G401 (cell line): ENCODE measurements at regions not wholly inside any gene's neighbourhood (a gene's known extent, or its start where the extent isn't known, plus 50 kb on each side); places are given as distances from the start of the nearest gene placed in this dataset.

Experiments
- DNase-seq: peaks from one replicate; pipeline ENCODE4 v3.0.0-alpha.2; 2015; ENCODE audit warnings: low spot score
- in situ Hi-C: cut with HindIII; loops from 2 replicates; pipeline ENCODE4 v1.10.0; 2016; ENCODE audit warnings: low sequenced_read_pairs, mixed read lengths

DNA sequence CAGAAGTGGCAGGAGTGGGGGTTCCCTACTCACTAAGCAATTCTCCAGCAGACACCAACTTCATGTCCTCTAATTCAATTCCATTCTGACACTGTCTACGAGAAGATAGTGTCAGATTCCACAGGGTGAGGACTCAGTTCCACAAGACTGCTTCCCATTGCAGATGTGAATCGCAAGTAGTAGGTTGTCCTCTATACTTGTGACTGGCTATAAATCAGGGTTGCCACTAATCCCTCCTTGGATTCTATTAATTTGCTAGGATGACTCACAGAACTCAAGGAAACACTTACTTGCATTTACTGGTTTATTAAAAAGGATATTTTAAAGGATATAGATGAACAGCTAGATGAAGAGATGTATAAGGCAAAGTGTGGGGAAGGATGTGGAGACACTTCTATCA is 184.1 kb upstream of the ACVR2A start:
- in situ Hi-C loops, result no loop called here
- DNase-seq, result no peak

DNA sequence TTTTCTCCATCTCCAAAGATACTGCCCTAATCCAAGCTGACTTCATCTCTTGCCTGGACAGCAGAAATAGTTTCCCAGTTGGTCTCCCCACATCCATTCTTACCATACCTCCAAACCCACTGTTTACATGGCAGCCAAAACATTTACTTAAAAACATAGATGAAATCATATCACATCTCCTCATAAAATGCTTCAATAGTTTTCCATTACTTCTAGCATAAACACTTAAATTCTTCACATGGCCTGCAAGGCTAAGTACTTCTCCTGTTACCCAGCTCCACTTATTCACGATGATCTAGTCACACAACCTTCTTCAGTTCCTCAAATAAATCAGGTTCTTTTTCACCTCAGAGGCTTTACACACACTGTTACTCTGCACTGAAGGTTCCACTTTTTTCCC is 185.8 kb upstream of the ACVR2A start:
- in situ Hi-C loops, result no loop called here
- no peak for DNase-seq

DNA sequence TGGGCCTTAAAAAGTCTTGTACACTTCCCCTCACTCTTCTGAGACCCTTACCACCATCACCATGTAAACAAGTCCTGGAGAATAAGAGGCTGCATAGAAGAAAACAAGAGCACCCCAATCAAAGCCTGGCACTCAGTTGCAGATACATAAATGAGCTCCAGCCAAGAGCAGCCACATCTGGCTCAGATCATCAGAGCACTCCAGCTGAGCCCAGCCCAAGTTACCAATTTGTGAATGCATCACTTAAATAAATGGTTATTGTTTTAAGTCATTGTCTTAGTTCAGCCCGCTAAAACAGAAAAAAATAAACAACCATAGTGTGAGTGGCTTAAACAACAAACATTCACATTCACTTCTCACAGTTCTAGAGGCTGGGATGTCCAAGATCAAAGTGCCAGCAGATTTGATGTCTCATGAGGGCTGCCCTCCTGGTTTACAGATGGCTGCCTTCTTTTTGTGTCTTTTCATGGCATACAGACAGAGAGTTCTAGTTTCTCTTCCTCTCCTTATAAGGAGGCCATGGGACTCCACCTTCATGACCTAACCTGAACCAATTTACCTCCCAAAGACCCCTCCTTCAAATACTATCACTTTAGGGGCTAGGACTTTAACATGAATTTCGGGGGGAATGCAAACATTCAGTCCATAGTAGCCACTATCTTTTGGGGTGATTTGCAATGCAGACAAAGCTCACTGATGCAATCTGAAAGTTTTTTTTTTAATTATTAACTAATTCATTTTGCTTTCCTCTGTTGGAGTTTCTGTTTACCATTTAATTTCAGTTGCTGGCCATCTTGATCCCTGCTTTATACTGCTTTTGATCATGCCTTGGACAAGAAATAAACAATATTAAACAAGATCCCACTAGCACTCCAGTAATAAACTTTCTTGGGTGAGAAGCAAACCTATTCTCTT is 187.5 kb upstream of the ACVR2A start:
- in situ Hi-C loops, result no loop called here
- no peak for DNase-seq

DNA sequence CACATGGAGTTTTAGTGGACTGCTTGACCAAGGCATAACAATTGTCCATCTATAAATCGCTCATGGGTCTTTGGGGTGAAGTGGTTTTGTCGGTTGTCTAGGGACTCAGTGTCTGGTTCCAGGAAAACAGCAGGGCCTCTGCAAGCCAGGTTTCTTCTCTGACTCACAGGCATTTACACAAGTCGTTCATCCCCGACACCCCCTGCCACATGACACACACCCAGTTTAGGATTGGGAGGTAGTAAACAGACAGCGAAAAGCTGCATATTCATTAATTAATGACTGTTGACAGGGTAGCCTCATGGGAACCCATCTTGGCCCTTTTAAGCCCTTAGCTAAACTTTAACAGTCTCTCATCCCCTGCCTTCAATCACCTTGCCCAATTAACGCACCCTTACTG is 194.8 kb upstream of the ACVR2A start:
- DNase-seq, result no peak
- in situ Hi-C loops, result no loop called here

DNA sequence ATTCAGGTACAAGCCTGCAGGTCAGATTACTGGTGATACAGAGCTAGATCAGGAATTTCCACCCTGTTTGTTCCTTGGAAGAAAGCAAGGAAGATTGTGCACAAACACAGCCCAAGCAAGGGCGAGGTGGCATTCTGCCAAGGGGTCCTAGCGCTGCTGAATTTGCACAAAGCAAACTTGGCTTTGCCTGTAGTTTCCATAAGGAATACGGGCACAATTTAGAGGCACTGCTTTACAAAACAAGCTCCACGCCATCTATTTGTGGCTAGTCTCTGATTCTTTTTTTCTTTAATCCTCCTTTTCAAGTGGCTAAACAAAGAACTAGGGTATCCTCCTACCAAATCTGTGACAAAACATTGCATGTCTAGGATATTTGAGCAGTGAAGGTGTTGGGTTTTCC is 195.5 kb upstream of the ACVR2A start:
- no peak for DNase-seq
- in situ Hi-C loops, result no loop called here

DNA sequence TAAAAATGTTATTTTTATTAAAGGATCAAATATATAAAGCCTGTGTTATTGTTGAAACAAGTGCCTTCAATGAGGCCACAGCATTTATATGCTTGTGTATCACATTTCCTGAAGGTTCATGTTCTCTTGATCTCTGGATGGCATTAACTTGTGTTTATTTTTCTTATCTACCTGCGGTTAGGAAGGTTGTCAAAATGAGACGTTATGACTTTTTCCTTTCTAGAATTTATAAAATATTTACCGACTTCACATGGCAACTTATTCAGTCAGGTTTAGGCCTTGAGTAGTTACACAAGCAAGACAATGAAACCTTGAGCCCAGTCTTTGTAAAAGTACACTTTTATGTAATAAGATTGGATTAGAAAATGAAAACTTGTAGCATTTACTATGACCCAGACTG is 196.4 kb upstream of the ACVR2A start:
- DNase-seq, result no peak
- in situ Hi-C loops, result no loop called here

DNA sequence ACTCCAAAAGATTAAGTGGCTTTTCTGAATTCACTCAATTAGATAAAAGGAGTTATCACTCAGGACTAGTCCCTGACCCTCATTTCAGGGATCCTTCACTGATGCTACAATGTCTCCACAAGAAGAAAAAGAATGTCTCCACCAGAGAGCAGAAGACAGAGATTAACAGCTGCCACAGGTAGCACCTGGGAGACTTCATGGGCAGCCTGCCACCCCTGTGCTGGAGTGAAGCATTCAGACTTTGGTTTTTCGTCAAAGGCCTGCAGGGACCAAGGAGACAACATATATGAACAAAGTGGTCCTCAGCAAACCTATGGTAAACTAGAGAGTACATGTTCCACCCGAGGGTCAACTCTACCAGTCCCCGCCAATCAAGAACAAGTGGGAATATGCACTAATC is 197.0 kb upstream of the ACVR2A start:
- in situ Hi-C loops, result no loop called here
- no peak for DNase-seq

DNA sequence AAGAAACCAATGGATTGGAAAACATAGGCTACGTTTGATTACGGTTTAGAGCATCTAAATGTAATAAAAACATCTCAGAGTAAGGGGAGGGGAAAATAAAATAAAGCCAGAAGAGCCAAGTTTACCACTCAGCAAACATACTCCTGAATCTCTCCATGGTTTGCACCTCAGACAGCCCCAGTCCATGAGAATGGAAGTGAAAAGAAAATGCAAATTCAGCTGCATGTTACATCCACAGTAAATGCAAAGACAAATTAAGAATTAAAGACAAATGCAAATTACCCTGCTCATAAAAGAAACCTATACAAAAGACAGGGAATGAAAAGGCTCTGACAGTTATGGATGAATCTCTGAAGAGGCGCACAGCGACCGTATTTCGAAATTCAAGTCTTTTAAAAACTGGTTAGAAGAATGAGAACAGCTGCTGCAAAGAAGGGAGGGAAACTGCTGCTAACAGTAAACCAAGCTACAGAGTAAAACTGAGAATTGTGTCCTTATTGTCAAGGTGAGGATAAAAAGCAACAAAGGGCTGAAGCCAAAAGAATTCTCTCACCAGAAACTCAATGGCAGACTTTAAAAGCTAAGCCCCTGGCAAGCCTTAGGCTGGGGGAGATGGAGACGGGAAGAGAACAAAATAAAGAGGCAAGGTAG is 197.9 kb upstream of the ACVR2A start:
- in situ Hi-C loops, result no loop called here
- no peak for DNase-seq

DNA sequence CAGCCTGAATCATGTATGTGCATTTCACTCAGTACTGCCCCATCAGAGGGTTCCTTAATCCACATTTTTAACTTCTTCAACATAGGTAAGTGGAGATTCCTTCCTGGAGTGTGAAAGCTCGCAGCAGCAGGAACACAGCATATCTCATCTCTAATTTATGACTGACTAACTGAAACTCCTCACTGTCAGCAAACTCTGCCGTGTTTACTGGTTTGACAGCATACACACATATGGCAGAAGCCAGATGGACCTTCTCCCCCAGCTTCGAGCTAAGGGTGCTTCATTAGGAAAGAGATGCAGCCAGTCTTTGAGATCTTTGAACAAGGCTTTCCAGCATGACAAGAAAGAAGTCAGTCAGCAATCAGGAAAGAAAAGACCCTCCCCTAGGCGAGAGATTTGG is 200.3 kb upstream of the ACVR2A start:
- no peak for DNase-seq
- in situ Hi-C loops, result no loop called here

DNA sequence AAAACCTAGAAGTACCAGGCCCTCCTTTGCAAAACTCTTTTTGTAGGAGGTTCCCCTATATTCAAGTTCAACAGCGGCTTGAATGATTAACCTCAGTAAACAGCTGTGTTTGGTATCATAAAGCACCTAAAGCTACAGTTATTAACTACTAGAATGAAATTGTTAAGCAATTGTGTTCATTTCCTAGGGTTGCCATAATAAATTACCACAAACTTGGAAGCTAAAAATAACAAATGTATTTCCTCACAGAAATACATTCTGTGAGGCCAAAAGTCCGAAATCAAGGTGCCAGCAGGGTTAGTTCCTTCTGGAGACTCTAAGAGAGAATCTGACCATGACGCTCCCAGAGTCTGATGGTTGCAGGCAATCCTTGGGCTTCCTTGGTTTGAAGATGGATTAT is 202.1 kb upstream of the ACVR2A start:
- no peak for DNase-seq
- in situ Hi-C loops, result no loop called here

DNA sequence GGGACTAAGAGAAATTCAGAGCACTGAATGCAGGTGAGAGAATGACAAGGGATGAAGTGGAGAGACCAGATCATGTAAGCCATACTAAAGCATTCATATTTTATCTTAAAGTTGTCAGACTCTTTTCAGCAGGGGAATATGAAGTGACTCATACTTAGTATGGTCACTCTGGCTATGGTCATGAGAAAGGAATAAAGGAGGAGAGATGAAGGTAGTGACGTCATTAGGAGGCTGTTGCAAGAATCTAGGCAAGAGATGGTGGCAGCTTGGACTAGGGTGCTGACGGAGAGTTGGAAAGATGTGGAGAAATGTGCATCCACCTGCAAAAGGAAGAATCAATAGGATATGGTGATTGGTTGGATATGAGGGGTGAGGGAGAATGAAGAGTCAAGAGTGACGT is 203.2 kb upstream of the ACVR2A start:
- no peak for DNase-seq
- in situ Hi-C loops, result no loop called here

DNA sequence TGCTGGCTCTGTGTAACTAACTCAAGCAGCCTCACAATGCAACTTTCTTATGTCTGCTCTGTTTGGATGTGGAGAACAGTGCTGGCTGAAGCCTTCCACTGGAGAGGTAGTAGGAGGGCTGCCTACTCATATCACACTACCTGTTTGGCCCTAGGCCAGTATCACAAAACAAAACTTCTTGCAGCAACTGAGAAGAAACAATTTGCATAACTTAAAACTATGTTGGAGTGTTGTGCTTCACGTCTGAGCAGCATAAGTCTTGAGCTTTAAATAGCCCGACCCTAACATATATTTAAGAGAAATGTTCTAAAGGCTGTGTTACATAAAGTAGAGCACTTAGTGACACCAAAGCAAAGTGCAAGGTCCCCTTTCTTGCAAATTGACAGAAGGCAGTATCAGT is 204.9 kb upstream of the ACVR2A start:
- no peak for DNase-seq
- in situ Hi-C loops, result no loop called here

DNA sequence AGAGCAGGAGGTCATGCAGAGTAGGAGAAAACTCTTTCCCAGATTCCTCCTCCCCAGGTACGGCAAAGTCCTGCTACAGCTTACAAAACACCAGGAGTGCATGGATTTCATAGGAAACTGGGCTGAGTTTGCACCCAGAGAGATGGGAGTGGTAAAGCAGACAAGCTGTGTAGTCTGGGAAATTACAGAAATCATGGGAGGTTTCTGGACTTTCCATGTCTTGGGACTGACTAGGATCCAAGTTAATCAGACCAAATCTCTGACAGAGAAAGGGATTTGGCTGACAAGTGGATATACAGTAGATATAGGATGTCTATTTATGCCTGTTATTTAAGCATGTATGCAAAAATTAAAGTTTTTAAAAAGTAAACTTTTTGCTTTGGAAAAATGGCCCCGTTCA is 205.4 kb upstream of the ACVR2A start:
- in situ Hi-C loops, result no loop called here
- DNase-seq, result no peak

DNA sequence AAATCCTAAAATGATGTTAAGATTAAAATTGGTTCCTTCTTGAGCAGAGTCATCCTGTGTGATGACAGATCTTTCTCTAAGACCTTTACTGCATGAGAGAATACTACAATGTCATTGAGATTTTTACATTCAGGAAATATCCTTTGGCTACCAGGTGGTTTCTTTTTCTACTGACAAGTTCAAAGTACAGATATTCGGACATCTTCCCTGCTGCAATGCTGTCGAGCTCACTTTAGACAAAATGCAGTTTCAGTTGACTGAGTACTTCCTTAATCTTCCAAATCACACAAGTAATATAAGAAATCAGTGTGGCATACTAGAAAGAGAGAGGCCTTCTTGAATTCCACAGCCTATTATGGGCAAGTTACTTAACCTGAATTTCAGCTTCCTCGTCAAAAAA is 207.9 kb upstream of the ACVR2A start:
- DNase-seq, result no peak
- in situ Hi-C loops, result no loop called here

DNA sequence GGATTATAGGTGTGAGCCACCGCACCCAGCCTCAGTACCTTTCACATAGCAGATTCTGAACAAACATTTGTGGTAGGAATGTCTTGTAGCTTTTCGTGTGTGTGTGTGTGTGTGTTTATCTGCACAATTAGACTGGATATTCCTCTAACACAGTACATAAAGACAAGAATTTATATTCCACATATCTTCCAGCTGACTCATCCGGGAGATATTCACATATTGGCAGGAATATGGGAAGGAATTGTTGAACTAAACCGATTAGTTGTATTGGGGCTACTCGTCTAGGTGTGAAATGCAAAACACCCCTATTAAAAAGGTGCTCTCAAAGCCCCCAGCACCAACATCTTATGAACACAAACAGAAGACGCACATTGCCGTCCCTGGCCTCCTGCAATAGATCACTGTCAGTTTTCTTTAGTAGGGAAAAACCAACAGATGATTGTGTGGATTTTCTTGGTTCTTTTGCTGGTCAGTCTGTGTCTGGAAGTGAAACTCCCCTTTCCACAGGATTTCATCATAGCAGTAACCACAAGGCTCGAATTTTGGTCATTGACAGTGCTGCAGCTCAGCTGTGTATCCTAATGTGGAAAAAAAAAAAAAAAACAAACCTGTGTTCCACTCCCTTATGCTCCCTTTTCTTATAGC is 208.5 kb upstream of the ACVR2A start:
- no peak for DNase-seq
- in situ Hi-C loops, result no loop called here

DNA sequence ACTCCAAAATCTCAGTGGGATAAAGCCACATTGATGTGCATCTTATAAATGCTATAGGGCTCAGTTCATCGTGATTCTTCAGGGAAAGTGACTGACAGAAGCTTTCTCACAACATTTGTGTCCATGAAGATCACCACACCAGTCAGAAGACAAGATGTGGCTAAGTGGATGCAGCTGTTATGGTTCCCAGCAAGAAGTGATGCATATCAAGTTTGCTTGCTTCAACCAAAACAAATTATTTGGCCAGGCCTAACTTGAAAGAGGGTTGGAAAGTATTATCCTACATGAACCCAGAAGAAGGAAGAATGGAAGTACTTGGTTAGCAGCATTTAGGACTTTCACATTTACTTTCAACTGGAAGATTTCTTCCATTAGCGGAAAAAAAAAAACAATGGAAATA is 210.0 kb upstream of the ACVR2A start:
- in situ Hi-C loops, result no loop called here
- no peak for DNase-seq

DNA sequence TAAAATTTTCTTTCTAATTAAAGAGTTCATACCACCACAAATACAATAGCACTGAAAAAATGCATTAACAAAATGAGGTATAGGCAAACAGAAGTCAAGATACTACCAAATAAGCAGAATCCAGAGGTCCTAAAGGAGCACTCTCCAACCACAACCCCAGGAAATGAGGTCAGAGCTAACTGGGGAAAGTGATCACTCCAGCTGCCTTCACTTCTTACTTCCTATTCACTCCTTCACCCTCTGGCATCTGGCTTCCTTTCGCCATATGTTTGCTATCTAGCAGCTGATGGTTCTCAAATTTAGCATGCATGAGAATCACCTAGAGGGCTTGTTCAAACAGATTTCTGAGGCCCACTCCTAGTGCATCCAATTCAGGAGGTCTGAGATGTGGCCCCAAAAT is 212.6 kb upstream of the ACVR2A start:
- no peak for DNase-seq
- in situ Hi-C loops, result no loop called here

DNA sequence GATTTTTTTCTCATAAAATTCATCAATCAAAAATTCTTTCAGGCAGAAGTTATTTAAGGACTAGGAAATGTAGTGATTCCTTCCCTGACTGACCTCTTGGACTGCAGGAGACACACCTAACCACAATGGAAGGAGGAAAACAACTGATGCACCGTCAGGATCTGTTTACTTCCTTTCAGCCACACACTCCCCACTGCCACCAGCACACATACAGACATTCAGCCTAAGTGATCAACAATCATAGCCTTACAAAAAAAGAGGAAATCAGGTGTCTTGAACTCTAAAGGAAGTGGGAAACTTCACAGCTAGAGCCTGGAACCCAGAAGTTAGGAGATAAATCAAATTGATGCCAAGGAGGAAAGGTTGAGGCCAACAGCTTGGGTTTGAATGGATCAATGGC is 213.5 kb upstream of the ACVR2A start:
- in situ Hi-C loops, result no loop called here
- DNase-seq, result no peak

DNA sequence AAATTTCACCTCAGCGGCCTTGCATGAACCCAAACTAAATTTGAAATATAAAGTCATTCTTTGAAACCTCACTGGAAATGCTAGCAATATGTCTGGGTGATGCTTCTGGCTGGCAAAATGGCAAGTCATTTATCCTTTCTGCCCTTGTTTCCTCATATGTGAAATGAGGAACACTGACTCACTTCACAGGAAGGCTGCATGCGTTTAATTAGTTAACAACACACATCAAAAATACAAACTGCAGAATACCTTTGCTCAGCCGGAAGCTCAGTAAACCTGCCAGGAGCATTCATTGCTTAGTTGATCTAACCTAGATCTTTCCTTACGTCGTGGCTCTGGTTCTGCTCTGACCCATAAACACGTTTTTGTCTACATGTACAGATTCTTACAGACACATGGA is 214.2 kb upstream of the ACVR2A start:
- in situ Hi-C loops, result no loop called here
- DNase-seq, result no peak

DNA sequence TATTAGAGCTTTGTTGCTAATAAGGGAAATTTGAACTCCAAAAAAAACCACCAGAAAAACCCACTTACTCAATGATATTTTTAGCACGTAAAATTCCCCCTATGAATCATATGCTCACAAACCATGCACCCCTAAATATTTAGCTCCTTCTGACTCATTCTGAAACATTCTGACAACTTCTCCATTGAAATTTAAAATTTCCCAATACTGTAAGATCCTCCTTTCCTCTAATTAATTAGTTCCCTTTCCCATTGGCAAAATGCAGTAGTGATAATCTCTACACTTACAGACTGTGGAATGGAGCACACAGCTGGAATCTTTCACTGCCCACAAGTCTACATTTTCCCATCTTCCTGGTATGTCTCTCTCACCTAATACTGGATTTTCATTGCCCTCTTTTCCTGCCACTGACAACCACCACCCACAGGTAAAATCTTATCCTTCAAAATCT is 215.8 kb upstream of the ACVR2A start:
- in situ Hi-C loops, result no loop called here
- no peak for DNase-seq
